GM21360 (cell line): ENCODE measurements at regions not wholly inside any gene's neighbourhood (a gene's known extent, or its start where the extent isn't known, plus 50 kb on each side); places are given as distances from the start of the nearest gene placed in this dataset.
A peak's percentile ranks its signal among the peaks of the same experiment; 100 is the strongest.
"Not testable (repeated sequence)": the region's sequence is repeated elsewhere in the genome, so short reads cannot be mapped to it uniquely, and the experiment has no call there.

ENCODE experiments used
- ATAC-seq: cut with Tn5 transposase; IDR thresholded peaks from one replicate; pipeline ENCODE4 v1.9.1; 2021; ENCODE audit warnings: mild to moderate bottlenecking, moderate library complexity; ENCODE audit not compliant: unreplicated experiment

DNA sequence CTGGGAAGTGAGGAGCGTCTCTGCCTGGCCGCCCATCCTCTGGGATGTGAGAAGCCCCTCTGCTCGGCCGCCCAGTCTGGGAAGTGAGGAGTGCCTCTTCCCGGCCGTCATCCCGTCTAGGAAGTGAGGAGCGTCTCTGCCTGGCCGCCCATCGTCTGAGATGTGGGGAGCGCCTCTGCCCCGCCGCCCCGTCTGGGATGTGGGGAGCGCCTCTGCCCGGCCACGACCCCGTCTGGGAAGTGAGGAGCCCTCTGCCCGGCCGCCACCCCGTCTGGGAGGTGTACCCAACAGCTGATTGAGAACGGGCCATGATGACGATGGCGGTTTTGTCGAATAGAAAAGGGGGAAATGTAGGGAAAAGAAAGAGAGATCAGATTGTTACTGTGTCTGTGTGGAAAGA is 173.9 kb upstream of the PRSS1 start:
- not testable (repeated sequence) for ATAC-seq

DNA sequence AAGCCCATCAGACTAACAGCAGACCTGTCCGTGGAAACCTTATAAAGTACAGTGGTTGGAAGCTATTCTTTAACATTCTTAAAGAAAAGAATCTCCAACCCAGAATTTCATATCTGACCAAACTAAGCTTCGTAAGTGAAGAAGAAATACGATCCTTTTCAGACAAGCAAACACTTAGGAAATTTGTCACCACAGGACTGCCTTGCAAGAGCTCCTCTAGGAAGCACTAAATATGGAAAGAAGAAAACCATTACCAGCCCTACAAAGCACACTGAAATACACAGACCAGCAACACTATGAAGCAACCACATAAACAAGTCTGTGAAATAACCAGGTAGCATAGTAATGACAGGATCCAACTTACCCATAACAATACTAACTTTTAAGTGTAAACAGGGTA is 177.7 kb upstream of the PRSS1 start:
- no peak for ATAC-seq

DNA sequence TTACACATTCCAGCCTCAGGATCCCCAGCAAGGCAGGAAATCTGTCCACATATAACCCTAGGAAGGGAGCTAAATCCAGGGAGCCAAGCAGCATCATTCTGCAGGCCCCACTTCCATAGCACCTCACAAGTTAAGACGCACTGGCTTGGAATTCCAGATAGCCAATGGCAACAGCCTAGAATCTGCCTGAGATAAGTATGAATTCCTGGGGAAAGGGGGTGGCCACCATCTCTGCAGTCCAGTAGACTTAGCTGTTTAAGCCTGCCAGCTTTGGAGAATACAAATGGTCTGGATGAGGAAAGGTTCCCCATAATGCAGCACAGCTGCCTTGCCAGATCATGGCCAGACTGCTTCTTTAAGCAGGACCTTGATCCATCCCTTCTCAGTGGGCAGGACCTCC is 179.4 kb upstream of the PRSS1 start:
- ATAC-seq, result no peak

DNA sequence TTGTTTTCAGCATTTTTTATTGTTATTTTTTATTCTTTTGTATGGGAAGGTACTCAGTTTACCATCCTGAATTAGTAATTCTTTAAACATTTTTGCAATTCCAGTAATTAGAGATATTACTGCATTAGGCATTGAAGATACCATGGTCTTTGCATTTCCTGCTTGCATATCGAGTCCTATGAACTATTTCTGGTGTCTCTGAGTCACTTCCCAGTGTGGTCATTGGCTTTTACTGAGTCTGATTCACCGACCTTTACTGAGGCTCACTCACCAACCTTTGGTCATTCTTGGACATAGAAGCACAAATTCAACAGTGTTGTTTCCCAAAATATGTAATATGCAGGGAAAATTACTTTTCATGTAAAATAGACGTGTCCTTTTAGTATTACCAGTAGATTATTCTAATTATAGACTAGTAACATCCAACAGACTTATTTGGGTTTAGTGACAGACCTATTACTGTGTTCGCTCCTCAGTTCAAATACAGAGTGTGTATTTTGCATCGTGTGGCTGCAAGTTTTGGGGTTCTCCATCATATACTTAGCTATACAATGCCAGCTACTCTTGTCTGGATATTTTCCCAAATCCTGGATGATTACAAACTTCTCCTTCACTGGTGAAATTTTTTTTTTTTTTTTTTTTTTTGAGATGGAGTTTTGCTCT is 180.7 kb upstream of the PRSS1 start:
- ATAC-seq, result no peak

DNA sequence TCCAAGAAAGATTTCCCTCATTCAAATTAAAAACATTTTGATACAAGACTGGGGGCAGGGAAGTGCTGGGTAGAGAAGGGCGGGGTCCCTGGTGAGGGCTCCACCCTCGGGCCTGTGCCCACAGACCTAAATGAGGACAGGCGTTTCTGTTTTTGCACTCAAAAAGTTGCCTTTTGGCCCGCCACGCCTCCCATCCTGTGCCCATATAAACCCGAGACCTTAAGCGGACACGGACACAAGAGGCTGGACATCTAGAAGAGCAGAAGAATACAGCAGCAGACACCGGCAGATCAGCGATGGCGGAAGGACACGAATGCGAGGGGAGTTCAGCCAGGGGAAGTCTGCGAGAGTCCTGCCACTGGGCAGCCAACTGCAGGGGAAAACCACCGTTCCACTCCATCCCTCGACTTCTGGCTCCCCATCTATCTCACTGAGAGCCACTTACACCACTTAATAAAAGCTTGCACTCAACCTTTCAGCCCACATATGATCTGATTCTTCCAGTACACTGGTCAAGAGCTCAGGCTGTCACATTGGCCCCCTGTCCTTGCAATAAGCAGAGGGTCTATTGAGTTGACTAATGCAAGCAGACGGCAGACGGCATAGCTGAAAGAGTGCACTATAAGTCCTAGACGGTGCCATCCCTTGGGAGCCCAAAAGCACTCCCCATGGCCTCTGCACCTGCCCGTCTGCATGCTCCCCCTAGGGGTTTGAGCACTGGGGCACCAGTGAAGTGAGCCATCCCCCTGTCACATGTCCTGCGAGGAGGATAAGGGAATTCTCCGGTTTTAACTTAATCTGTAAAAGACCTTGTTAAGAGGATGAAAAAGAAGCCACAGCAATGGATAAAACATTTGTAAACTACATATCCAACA is 181.8 kb upstream of the PRSS1 start:
- ATAC-seq, result no peak

DNA sequence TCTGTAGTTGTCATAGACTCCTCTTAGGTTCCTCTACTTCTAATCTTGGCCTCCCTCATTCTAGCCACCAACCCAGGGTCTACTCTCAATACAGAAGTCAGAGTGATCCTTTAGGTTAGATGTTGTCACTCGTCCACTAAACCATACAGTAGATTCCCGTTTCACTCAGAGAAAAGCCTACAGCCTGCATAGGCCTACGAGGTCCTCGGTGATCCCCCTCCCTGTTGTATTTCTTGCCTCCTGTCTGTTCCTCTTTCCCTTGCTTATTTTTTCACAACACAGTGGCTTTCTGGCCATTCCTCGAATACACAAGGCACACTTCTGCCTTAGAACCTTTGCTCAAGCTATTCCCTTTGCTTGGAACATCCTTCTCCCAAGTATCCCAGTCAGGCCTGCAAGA is 183.0 kb upstream of the PRSS1 start:
- no peak for ATAC-seq

DNA sequence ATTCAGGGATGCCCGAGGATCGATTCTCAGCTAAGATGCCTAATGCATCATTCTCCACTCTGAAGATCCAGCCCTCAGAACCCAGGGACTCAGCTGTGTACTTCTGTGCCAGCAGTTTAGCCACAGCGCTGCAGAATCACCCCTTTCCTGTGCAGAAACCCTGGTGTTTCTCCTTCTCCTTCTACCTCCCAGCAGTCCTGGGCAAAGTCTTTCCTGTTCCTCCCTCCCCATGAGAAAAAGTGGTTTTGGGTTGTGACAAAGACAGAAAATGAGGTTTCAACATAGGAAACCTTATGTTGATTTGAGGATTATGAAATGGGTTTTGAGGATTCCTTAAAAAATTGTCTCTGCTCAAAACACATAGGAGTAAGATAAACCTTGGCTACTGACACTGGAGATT is 185.1 kb upstream of the PRSS1 start:
- not testable (repeated sequence) for ATAC-seq

DNA sequence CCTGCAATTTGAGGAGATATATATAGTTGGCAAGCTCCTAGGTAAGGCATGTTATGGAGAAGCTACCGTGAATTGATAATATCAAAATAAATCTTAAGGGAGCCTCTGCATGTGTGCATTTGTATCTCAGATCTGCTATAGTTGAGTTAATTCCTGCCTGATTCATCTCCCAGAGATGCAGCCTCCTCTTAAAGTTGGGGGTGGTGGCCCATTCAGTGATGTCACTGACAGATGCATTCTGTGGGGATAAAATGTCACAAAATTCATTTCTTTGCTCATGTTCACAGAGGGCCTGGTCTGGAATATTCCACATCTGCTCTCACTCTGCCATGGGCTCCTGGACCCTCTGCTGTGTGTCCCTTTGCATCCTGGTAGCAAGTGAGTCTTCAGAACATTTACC is 185.8 kb upstream of the PRSS1 start:
- no peak for ATAC-seq

DNA sequence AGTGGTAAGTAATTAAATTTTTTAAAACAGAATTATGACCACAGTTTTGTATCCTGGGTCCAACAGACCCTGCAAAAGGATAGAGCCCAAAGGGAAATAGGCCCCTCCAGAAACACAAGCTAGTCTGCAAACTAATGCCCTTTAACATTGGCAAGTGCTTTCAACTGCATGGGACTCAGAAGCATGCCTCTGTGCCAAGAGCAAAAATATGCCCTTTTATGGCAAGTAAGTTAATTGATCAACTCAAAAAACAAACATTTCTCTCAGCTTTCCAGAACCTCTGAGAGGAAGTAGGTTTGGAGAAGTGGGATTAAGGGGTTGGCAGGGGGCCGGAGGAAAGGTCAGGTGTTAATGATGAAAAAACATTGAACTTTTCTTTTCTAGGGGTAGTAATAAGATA is 186.6 kb upstream of the PRSS1 start:
- no peak for ATAC-seq

DNA sequence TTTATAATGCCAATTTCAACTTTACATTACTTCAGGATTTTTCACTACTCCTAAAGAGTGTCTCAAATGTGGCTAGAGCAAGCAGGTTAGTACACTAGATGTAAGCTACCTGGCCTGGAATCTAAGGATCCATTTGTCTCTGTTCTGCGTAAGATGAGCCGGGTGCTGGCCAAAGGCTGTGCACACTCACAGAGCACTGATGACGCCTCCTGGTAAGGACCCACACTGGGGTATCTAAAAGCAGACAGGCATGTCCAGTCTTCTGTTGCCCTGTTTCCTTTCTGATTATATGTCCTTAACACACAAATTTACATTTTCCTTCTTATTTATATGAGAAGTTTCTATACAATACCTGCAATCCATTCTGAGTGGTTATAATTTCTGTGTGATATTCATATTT is 187.9 kb upstream of the PRSS1 start:
- not testable (repeated sequence) for ATAC-seq

DNA sequence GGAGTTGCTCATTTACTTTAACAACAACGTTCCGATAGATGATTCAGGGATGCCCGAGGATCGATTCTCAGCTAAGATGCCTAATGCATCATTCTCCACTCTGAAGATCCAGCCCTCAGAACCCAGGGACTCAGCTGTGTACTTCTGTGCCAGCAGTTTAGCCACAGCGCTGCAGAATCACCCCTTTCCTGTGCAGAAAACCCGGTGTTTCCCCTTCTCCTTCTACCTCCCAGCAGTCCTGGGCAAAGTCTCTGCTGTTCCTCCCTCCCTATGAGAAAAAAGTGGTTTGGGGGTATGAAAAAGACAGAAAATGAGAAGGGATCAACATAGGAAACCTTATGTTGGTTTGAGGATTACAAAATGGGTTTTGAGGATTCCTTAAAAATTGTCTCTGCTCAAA is 188.5 kb upstream of the PRSS1 start:
- not testable (repeated sequence) for ATAC-seq

DNA sequence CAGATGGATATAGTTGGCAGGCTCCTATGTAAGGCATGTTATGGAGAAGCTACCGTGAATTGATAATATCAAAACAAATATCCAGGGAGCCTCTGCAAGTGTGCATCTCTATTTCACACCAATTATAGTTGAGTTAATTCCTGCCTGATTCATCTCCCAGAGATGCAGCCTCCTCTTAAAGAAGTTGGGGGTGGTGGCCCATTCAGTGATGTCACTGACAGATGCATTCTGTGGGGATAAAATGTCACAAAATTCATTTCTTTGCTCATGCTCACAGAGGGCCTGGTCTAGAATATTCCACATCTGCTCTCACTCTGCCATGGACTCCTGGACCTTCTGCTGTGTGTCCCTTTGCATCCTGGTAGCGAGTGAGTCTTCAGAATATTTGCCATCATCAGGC is 189.1 kb upstream of the PRSS1 start:
- no peak for ATAC-seq

DNA sequence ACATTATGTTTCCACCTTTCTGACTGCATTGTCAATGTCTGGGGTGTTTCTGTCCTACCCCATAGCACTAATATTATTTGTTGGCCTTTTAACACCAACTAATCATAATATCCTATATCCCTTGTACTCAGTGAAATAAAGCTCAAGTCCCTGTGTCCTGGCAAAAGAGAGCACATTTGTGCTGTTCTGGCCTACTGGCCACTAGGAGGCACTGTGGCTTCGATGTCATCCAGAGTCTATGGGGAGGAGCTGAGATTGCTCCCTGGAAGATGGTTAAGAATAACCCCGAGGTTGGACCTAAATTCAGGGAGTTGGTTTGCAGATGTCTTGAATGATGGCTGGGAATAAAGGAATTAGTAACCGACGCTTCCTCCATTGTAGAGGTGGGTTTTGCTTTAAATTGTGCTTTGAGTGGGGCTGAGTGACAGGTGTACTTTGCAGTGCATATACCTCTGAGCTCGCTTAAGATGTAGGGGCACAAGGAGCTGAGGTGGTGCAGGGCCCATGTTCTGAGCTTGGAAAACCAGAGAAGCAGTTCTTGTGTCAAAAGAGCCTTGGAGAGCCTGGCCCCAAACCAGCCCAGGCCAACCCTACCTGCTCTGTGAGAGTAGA is 191.2 kb upstream of the PRSS1 start:
- peak; percentile 82 for ATAC-seq

DNA sequence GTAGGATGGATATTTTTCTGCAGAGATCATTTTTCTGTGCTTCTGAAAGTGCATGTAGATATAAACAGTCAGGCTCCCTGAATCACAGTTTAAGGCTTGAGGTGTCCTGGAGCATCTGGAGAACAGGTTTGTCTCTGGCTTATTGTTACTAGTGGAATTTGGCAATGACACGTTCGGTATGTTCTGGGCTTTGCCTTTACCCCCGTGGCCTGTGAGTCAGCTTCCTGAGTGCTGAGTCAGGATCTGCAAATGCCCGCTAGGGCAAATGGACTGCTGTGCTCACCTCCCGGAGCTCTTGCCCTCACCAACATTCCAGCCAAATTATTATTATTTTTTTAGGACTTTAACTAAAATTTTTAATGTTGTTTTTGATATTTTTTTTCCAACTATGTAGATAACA is 192.5 kb upstream of the PRSS1 start:
- no peak for ATAC-seq

DNA sequence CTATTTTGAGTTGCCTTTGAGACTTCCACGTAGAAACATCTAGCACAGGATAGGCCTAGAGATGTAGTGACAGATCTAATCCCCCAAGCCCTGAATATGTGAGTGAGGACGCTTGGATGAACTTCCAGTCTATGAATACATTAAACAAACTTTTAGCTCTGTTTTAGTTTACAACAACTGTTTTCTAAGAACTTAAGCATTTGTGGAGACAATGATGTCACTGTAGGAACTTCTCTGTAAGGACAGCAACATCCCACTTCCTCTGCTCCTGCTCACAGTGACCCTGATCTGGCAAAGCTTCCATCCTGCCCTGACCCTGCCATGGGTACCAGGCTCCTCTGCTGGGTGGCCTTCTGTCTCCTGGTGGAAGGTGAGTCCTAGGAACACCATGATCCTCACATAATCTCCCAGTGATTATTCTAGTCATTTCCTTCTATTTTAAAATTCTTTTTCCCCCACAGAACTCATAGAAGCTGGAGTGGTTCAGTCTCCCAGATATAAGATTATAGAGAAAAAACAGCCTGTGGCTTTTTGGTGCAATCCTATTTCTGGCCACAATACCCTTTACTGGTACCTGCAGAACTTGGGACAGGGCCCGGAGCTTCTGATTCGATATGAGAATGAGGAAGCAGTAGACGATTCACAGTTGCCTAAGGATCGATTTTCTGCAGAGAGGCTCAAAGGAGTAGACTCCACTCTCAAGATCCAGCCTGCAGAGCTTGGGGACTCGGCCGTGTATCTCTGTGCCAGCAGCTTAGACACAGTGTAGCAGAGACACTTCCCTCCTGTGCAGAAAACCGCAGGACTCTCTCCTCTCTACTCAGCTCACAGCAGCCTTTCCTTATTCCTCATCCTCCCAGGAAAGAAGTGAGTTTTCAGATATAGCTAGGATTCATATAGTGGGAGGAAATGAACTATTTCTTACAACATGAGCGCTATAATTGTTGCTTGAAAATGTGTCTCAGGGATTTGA is 194.4 kb upstream of the PRSS1 start:
- no peak for ATAC-seq

DNA sequence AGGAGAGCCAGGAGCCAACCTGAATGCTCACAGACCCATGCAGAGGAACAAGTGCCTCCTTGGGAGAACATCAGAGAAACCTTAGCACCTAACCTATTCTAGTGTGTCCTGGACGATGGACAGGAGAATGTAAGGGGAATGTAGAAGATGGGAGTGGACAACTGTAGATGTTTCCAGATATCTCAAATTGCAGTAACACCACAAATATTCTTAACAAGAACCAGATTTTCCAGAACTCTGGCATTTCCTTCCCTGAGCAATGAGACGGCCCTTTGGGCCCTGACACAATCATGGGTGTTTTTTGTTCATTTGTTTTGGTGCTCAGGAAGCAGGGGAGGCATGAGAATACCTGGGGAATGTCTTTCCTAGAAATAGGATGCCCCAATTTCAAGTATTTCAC is 196.1 kb upstream of the PRSS1 start:
- no peak for ATAC-seq

DNA sequence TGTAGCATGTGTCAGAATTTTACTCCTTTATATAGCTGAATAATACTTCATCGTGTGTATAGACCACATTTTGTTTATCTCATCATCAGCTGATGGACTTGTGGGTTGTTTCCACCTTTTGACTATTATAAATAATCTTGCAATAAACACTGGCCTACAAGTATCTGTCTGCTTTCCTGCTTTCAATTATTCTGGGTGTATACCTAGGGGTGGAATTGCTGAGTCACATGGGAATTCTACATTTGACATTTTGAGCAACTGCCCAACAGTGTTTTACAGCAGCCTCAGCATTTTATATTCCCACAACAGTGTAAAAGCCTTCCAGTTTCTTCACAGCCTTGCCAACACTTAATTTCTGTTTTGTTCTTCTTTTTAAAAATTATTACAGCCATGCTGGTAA is 200.3 kb upstream of the PRSS1 start:
- ATAC-seq, result no peak

DNA sequence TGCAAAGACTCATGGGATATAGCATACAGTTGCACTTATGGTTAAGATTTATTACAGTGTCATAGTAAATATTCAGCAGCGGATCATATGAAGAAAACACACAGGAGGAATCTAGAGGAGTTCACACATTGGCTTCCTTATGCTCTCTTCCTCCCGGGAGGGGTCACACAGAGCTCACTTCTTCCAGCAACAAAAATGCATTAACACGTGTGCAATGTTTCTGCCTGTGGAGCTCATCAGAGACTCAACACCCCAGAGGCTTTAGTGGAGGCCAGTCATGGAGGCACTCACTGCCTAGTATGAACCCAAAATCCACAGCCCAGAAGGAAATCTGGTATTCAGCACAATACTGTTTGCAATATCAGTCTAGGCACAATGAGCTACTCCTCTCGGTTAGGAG is 202.8 kb upstream of the PRSS1 start:
- no peak for ATAC-seq

DNA sequence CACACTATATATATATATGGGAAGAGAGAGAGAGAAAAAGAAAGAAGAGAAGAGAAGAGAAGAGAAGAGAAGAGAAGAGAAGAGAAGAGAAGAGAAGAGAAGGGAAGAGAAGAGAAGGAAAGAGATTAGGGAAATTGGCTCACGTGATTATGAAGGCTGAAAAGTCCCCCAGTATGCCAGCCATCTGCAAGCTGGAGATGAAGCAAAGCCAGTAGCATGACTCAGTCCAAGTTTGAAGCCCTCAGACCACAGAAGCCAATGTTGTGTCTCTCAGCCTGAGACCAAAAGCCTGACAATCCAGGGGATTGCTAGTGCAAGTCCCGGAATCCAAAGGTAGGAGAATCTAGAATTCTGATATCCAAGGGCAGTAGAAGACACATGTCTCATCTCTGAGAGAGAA is 206.3 kb upstream of the PRSS1 start:
- no peak for ATAC-seq

DNA sequence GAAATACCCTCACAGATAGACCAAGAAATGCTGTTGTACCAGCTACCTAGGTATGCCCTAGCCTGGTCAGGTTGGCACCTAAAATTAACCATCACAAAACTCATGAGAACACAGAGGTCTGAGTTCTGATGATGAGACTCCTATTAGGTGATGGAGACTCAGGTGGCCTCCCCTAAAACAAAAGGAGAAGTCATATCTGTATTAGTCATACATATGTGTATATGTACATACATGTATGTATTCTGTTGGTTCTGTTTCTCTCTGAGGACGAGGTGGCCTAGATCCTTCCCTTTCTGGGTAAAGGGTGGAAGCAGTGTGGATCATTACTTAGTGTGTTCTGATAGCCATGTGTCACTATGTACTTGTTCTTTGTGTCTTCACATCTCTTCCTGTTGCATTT is 207.2 kb upstream of the PRSS1 start:
- ATAC-seq, result no peak

DNA sequence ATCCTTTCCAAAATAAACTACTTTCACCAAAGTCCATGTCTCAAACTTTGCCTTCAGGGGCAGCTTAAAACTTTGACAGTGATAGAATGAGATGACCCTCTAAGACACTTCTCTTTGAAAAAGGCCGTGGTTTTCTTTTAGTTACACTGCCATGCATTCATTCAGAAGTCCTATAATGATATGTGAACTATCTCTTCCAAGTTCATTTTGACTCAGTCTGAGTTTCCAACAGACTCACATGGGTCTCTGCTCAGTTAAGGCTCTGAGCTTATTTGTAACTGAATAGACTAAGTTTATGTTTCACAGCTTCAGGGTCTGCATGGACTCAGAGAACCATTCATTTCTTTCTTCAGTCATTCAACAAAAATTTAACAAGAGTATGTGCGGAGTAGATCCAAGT is 208.9 kb upstream of the PRSS1 start:
- no peak for ATAC-seq
